ENCODE measurements at regions not wholly inside any gene's neighbourhood (a gene's known extent, or its start where the extent isn't known, plus 50 kb on each side); places are given as distances from the start of the nearest gene placed in this dataset.

DNA sequence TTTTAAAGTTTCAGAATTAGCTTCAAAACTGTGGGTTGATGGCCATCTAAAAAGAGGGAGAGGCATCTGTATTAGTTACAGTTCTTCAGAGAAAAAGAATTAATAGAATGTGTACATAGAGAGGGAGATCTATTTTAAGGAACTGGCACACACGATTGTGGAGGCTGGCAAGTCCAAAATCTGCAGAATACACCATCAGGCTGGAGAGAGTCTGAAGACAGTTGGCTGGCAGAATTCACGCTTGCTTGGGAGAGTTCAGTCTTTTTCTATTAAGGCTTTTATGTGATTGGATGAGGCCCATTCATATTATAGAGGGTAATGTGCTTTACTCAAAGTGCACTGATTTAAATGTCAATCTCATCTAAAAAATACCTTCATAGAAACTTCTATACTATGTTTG, 135.1 kb upstream of the SORCS1 start:
- TF ChIP-seq, protein P1, sequence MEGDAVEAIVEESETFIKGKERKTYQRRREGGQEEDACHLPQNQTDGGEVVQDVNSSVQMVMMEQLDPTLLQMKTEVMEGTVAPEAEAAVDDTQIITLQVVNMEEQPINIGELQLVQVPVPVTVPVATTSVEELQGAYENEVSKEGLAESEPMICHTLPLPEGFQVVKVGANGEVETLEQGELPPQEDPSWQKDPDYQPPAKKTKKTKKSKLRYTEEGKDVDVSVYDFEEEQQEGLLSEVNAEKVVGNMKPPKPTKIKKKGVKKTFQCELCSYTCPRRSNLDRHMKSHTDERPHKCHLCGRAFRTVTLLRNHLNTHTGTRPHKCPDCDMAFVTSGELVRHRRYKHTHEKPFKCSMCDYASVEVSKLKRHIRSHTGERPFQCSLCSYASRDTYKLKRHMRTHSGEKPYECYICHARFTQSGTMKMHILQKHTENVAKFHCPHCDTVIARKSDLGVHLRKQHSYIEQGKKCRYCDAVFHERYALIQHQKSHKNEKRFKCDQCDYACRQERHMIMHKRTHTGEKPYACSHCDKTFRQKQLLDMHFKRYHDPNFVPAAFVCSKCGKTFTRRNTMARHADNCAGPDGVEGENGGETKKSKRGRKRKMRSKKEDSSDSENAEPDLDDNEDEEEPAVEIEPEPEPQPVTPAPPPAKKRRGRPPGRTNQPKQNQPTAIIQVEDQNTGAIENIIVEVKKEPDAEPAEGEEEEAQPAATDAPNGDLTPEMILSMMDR (tag by site-specific recombination; IDR thresholded peaks at IDR 0.05): no peak
- no peak for TF ChIP-seq YY1 (tag by site-specific recombination; IDR thresholded peaks at IDR 0.05)
- TF ChIP-seq, protein P2, sequence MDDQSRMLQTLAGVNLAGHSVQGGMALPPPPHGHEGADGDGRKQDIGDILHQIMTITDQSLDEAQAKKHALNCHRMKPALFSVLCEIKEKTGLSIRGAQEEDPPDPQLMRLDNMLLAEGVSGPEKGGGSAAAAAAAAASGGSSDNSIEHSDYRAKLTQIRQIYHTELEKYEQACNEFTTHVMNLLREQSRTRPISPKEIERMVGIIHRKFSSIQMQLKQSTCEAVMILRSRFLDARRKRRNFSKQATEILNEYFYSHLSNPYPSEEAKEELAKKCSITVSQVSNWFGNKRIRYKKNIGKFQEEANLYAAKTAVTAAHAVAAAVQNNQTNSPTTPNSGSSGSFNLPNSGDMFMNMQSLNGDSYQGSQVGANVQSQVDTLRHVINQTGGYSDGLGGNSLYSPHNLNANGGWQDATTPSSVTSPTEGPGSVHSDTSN (CRISPR knock-in tag; IDR thresholded peaks at IDR 0.05): no peak
- no peak for TF ChIP-seq ZNF48 (tag by site-specific recombination; IDR thresholded peaks at IDR 0.05)
